M059J (cell line): ENCODE measurements at regions not wholly inside any gene's neighbourhood (a gene's known extent, or its start where the extent isn't known, plus 50 kb on each side); places are given as distances from the start of the nearest gene placed in this dataset.
A peak's percentile ranks its signal among the peaks of the same experiment; 100 is the strongest.
"Not testable (repeated sequence)": the region's sequence is repeated elsewhere in the genome, so short reads cannot be mapped to it uniquely, and the experiment has no call there.

Experiments
- DNase-seq: peaks from one replicate; pipeline ENCODE4 v3.0.0-alpha.2; 2012; ENCODE audit warnings: low read depth

DNA sequence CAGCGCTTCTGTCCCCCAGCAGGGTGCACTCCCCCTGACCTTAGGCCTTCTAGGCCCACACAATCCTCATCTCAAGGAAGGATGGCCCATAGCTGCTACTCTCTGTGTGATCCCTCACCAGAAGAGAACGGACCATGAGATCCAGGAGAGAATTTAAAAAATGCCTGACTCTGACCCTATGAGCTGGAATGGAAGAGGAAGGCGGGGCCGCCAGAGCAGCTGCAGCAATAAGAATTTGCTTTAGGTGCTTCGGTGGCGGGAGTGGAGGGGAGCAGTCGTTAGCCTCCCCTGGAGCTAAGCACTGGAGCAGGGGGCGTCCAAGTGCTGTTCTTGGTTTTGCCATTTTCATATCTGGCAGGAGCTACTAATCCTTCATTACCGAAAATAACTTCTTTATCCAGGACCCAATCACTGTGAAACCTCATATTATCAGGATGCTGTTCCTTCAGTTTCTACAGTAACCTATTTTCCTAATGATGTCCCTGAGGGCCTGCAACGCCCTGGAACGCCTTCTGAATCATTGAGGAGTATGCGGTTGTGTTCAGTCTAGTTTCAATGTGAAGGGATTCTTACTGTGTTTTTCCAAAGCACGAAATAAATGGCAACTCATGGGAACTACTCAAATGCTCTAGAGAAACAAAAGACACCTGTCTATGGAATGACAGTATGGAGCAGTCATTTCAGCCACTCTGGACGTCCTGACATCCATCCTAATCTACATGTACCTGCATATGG is 105.1 kb upstream of the SIX2 start:
- DNase-seq: no peak

DNA sequence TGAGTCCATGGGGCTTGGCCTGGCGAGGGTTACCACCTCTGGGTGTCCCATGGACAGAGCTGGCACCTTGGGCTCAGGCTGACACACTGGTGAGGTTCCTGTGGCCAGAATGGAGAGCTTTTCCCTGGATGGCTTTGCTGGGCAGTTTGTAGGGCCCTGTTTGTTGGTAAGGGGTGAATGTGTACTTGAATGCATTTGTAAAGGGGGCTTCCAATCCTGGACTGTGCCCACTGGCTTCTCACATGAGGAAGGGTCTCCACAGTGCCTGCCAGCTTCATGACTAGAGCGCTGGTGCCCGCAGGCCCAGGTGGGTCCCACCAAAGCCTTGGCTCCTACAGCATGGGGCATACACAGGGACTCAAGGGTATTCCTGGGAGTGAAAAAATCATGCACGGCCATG is 103.5 kb upstream of the SIX2 start:
- DNase-seq: no peak

DNA sequence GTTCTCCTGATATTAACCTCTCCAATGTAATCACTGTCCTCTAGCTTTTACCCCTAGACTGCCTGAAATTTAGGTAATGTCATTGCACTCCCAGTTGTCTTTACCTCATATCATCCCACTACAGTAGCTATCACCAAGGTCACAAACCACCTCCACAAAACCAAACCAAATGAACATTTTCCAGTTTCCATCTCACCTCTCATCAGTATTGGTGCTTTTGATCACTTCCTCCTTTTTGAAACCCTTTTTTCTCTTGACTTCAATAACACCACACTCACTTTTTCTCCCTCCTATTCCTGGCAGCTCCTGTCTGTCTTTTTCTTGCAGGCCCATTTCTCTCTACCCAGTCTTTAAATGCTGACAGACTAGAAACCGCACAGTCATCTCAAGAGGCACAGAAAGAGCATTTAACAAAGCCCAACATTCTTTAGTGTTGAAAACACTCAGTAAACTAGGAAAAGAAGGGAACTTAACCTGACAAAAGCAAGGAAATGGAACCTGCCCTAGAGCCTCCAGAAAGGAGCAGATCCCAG is 95.9 kb upstream of the SIX2 start:
- DNase-seq: no peak

DNA sequence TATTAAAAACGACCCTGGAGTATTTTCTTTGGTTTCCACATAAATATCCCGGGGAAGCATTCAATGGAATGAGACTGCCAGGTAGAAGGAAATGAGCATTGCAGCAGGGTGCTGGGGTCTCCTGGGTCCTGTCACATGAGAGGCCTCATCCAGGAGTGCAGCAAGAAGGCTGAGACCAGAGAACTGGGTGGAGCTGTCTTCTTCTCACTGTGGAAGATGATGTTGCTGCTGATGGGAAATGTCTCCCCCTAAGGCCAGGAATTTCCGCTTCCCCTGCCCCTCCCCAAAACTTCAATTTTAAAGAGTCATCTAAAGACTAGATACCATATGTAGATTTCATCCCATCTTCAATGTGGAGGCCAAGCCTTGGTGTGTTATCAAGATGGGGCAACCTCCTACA is 95.2 kb upstream of the SIX2 start:
- no peak for DNase-seq

DNA sequence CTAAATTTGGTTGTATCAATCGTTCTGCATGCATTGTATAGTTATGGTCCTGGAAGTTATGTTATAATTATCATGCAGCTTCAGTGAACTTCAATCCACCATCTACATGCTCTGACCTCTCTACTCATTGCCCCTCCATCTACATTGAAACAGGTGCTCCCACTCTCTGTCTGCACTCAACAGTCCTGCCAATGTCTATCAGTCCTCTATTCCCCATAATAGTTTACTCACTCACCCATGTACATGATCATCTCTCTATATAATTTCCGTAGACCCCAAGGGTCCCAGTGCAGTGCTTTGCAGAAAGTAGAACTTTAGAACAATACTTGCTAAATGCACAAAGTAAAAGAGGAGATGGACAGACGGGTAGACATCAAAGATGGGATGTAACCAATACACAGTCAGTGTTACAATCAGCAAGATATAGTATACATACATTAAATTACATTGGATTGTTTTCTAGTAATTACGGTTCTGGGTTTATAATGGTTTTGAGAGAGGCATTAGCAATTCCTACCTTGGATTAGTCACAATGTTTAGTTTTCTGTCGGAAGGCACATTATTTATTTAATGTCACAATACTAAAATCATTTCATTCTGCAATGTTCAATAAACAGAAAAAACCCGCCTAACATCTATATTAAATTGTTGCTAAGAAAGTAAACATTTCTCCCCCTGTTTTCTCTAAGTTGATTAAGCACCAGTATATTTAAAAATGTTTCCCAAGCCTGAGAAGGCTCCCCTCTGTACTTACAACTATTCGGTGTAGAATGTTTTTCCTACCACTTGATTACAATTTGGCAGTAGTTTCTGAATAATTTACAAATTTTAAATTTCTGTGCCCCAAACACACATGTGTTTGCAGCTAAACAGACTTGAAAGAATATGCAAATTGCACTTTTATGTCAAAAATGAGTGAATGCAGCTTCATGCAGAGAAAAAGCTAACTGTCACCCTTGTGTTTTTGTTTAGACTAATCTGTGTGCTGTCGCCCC is 94.4 kb upstream of the SIX2 start:
- no peak for DNase-seq

DNA sequence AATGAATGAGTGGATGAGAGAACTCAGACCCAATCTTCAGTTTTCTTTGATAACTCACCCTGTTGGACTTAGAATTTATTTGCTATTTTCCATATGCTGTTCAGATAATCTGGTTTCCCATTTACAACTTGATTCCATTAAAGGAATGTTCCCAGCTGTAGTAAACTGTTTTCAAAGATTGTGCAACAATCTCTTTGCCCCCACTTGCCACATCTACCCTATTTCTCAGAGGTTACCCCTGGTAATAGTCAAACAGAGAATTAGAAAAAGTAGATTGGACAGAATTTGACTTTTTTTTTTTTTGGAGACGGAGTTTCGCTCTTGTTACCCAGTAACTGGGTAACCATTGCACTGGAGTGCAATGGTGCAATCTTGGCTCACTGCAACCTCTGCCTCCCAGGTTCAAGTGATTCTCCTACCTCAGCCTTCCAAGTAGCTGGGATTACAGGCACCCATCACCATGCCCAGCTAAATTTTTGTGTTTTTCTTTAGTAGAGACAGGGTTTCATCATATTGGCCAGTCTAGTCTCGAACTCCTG is 93.4 kb upstream of the SIX2 start:
- DNase-seq: no peak

DNA sequence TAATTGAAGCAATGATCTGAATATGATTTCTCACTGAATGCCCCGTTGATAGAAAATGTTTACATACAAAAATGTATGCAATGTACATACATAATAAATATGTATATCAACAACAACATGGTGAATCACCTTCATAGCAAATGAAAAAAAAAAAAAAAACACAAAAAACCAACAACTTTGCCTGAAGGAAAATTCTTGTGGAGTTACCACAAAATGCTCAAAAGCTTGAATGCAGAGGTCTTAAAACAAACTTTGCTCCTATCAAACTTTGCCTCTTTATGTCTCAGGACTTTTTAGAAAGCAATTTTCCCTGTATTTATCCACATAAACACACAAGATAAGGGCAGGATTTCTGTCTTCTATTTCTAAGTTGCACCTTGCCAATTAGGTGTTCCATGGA is 92.9 kb upstream of the SIX2 start:
- DNase-seq: peak; percentile 33

DNA sequence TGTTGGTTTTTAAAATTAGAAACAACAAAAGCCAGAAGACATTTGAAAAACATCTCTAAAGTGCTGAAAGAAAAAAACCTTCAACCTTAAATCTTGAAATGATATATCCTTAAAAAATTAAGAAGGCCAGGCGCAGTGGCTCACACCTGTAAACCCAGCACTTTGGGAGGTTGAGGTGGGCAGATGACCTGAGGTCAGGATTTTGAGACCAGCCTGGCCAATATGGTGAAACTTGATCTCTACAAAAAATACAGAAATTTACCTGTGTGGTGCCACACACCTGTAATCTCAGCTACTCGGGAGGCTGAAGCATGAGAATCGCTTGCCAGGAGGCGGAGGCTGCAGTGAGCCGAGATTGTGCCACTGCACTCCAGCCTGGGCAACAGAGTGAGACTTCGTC is 87.7 kb upstream of the SIX2 start:
- no peak for DNase-seq

DNA sequence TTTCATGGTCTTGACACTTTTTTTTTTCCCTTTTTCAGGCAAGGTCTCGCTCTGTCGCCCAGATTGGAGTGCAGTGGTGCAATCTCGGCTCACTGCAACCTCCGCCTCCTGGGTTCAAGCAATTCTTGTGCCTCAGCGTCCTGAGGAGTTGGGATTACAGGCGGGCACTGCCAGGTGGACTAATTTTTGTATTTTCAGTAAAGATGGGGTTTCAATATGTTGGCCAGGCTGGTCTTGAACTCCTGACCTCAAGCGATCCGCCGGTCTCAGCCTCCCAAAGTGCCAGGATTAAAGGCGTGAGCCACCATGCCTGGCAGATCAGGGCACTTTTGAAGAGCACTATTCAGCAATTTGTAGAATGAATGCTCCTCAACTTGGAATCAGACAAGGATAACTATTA is 86.8 kb upstream of the SIX2 start:
- not testable (repeated sequence) for DNase-seq

DNA sequence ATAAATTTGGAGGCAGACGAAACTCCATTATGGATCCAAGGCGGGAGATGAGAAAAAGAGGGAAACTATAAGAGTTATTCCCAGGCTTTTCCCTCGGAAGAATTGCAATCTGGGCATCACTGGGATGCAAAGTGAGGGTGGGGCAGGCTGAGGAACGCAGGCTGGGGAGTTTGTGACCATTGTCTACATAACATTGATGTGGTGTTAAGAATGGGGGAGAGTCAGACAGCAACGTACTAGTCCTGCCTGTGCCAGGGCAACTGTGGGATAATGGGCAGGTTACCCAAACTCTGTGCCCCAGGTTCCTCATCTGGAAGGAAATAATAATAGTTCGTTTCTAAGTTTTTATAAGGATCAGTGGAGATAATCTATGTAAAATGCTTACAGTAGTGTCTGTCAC is 84.4 kb upstream of the SIX2 start:
- no peak for DNase-seq

DNA sequence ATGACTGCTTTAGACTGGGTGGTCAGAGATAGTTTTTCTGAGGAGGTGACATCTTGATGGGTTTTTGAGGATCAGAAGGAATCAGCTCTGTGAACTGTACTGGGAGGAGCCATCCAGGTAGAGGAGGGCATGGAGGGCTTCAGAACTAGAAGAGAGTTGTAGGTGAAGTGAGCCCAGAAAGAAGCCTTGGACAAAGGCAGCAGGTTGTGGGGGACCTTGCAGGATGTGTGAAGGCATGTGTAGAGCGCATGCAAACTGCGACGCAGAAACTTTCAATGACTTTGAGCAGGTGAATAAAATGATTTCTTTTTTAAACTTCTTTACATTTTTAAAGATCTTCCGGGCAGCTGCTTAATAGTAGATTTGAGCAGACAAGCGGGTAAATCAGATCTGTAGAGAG is 83.9 kb upstream of the SIX2 start:
- DNase-seq: no peak

DNA sequence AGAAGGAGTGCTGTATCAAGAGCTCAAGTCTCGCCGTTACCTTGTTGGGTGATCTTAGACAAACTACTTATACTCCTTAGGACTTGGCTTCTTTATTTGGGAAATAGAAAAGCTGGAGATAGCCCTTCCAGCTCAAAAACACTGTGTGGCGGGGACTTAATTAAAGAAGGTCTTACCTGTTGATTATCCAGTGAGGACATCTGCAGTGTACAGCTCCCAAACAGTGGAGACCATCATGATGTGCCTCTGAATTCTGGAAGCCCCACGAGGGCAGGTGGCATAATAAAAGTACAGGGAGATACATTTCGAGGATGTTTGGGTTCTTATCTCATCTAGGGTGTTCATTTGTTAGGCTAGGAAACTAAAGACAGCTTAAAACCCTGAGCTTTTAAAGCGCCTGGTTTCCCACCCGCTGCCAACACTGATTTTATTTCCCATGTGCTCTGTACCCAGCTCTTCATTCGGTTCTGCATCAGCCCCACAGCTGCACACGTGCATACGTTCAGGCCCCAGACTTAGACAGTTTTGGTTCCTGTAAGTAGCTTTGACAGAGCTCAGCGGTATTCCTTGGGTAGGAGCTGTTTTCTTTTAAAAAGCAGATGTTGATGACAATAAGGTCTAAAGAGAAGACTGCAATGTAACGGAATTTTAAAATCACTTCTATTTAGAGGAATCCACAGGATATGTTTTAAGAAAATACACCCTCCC is 80.5 kb upstream of the SIX2 start:
- DNase-seq: no peak

DNA sequence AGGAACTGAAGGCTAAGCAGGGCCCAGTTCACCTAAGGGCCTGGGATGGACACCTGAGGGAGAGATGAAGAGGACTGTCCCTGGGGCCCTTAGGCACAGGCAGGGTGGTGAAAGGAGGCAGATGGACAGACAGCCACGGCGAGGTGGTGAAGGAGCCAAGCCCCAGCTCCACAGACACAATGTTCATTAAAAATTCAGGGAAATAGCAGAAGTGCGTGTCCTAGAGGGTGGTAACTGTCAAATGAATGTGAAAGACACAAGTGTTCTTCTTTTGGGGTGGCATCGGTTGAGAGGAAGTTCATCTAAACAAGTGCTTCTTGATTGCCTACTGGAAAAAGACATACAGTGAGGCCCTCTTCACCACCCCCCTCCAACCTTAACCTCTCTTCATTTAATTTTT is 76.2 kb upstream of the SIX2 start:
- DNase-seq: no peak

DNA sequence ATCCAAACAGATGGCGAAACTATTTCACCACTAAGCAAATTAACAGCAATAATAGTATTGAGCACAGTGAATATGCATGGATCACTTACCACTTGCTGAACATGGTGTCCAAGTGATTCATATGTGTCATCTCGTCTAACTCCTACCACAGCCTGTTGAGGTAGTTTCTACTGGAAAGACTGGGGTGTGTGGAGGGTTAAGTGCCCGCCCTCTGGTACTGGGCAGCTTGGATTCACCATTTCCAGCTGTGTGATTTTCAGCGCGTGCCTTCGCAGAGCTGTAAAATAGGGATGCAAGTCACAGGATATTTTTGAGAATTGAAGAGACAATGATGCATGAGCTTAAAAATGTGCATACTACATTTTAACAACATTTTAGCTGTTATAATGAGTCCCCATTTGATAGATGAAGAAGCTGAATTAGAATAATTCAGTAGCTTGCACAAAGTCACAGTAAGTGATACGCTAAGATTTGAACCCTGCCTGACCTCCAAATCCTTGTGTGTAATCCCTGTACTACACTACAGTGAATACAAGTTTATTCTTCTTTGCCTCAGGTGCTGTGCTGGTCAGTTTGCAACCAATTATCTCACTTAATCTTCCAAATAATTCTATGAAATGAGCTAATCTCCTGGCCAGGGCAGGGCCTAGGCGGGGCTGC is 75.2 kb upstream of the SIX2 start:
- no peak for DNase-seq

DNA sequence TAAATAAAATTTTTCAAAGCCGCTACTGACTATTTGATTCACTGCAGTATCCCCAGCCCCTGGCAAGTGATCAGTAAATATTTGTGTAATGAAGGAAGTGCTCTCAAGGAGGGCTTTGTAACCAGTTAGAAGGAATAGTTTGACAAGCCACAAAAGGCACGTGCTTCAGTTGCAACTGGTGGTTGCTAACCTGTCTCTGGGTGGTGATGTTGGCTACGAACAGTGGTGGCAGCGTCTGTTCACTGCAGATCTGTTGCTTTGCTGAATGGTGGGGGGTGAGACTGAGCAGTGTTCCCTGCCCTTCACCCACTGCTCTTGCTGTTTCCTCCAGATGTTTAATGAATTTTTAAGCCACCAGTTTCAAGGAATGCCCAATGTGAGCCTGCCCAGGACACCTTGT is 73.9 kb upstream of the SIX2 start:
- peak; percentile 36 for DNase-seq

DNA sequence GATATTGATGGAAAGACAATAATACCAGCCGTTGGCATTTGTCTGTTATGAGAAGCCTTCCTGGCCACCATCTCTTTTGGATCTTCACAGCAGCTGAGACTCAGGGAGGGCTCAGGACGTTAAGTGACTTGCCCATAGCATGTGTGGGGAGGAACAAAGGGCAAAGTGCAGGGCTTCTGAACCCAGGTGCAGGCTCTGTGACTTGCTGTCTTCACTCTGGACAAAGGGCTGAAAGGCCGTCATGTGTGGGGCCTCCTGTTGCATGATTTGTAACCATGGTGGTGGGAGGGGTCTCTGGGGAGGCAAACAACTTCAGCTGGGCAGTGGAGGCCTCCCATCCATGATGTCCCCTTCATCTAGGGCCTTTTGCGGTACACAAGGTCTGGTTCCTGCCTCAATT is 65.5 kb upstream of the SIX2 start:
- DNase-seq: no peak

DNA sequence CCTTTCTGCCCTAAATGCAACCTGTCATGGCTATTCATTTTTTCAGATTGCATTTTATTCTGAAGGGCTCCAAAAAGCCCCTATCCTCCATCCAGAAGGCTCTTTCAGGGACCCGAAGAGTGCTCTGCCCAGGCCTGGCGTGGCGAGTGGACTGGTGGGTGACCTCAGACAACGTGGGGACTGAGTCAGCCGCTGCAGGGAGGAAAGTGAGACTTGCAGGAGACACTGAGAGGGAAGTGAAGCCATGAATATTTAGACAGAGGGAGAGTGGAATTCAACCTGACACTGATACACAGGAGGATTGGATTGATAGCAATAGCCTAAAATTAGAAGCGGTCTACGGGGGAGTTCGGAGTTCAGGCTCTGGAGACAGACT is 63.6 kb upstream of the SIX2 start:
- no peak for DNase-seq

DNA sequence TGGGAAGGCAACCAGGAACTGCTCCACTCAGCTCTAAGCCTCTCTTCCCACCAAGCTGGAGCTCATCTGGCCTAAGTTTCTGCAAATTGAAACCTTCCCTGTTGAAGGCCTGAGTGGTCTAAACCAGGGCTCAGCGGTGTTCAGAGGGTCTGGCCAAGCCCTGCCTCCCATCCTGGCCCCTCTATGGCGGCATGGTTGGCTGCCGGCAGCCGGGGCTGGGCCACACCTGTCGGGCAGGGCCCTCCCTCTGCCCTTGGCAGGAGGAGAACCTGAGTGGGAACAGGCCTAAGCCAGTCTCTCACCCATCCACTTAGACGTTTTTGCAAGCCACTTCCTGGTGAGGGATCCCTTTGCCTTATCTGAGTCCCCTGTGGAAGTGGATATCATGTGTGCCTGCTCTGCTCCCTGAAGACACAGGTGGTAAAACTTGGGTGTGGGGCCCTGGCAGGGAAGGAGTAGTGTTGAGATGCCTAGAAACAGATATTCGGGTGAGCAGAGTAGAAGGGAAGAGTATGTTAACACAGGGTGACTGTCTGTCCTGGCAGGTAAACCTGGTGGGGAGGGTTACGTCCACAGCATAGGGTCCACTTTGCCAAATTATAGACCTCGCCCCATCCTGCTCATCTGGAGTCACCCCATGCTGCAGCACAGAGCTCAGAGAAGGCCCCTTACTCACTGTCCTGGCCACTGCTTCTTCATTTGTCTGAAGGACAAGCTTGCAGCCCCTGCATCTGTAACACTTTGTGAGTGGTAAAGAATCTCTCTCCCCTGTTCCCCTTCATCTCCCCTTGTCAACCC is 63.0 kb upstream of the SIX2 start:
- no peak for DNase-seq

DNA sequence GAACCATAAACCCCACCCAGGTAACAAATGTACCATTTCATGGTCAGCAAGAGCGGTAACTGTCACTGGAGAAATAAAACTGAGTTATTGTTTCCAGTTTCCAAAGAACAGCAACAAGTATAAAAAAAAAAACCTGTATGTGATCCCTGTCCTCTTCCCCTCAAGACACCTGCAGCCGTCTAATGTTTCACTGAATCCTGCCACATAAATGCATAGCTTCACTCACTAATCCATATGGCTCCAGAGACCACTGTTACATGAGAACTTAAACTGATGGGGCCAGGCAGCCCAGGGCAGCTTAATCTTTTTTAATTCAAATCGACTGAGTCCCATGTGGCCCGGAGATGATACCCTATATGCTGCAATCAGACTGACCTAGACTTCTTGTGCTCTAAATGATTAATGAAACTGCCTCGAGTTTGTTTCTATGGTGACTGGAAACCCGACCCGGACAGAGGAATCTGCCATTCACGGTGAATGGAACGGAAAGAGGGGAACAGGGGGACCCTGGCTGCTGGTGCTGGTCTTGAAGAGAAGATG is 60.9 kb upstream of the SIX2 start:
- DNase-seq: no peak

DNA sequence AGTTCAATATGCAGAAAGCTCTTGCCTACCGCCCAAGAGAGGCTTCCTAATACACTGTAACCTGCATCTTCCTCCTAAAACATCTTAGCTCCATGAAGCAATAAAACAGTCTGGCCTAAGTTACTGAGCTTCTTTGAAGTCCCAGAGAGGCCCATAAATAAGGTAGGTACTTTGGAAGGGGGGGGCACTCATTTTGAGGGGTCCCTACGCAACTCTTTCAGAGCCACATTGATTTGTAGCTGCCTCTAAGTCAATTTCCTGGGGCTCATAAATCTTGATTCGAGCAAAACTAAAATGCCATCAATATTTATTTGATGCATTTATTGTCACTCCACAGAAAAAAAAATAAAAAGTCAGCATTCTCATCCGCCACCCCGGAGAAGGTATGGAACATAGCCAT is 60.4 kb upstream of the SIX2 start:
- DNase-seq: no peak
